A549 (cell line): ENCODE measurements at regions not wholly inside any gene's neighbourhood (a gene's known extent, or its start where the extent isn't known, plus 50 kb on each side); places are given as distances from the start of the nearest gene placed in this dataset.

ENCODE experiments used
- CTCF ChIP-seq: fragments of >200 bp; sonication (Bioruptor Twin); formaldehyde crosslinking; IDR thresholded peaks from 3 replicates; pipeline ENCODE4 v1.5.1; 2016
- NR3C1 ChIP-seq: fragments of >200 bp; sonication (Bioruptor Twin); formaldehyde crosslinking; IDR thresholded peaks from 3 replicates; pipeline ENCODE4 v1.6.1; 2017
- POLR2A ChIP-seq: IDR thresholded peaks from 2 replicates; pipeline ENCODE4 v1.6.1; 2012; ENCODE audit warnings: mild to moderate bottlenecking, low read length
- USF2 ChIP-seq: fragments of 450-650 bp; IDR thresholded peaks from 2 replicates; pipeline ENCODE4 v1.6.1; 2014; ENCODE audit warnings: antibody characterized with exemption

GRCh38 chr13:21901336-21901735, 230.5 kb downstream of the FGF9 start:
- TF ChIP-seq POLR2A (no peak), CTCF (no peak), NR3C1 (no peak), USF2 (no peak)
